CD14-positive monocyte (primary cell): ENCODE measurements at regions not wholly inside any gene's neighbourhood (a gene's known extent, or its start where the extent isn't known, plus 50 kb on each side); places are given as distances from the start of the nearest gene placed in this dataset.

Experiments used
- DNase-seq, 3 donors: peaks; one replicate each; pipeline ENCODE4 v3.0.0-alpha.2; 2011 to 2022
- H2AFZ ChIP-seq: 2 replicates; pipeline ENCODE4 v1.6.0; 2012; ENCODE audit warnings: mild to moderate bottlenecking, low read depth, low read length, inconsistent platforms; ENCODE audit not compliant: insufficient read depth, poor library complexity, severe bottlenecking
- H3K27ac ChIP-seq, 2 donors: 1 replicate in 1 of 2; 2 replicates in 1 of 2; pipeline ENCODE4 v1.5.1; 2012 to 2013; ENCODE audit warnings: low read length in 2 of 2, control low read depth in 1 of 2, inconsistent platforms in 1 of 2, low read depth in 1 of 2, mild to moderate bottlenecking in 1 of 2
- H3K27me3 ChIP-seq, 2 donors: one replicate each; pipeline versions ENCODE4 v1.6.0 to v1.6.1; 2011 to 2013; ENCODE audit warnings: low read length in 2 of 2; ENCODE audit not compliant: control insufficient read depth in 2 of 2, insufficient read depth in 2 of 2
- H3K36me3 ChIP-seq, 2 donors: replicated peaks in 1 of 2; 1 replicate in 1 of 2; 2 replicates in 1 of 2; pipeline versions ENCODE4 v1.5.1 to v1.6.1; 2012 to 2013; ENCODE audit warnings: low read length in 2 of 2, control low read depth in 1 of 2, inconsistent platforms in 1 of 2, mild to moderate bottlenecking in 1 of 2; ENCODE audit not compliant: insufficient read depth in 2 of 2, control insufficient read depth in 1 of 2
- H3K4me1 ChIP-seq, 2 donors: 1 replicate in 1 of 2; 2 replicates in 1 of 2; pipeline versions ENCODE4 v1.5.1 to v1.6.1; 2012 to 2013; ENCODE audit warnings: low read length in 2 of 2, control low read depth in 1 of 2, inconsistent platforms in 1 of 2, mild to moderate bottlenecking in 1 of 2, moderate library complexity in 1 of 2; ENCODE audit not compliant: insufficient read depth in 2 of 2, control insufficient read depth in 1 of 2
- H3K4me2 ChIP-seq: replicated peaks from 2 replicates; pipeline ENCODE3; 2012; ENCODE audit warnings: low read length, moderate library complexity, mild to moderate bottlenecking; ENCODE audit not compliant: poor library complexity, severe bottlenecking; ENCODE audit errors: extremely low read depth
- H3K4me3 ChIP-seq, 3 experiments: fragments of 200-600 bp in 1 of 3; sonication (generic) in 1 of 3; replicated peaks in 1 of 3; 1 replicate in 2 of 3; 2 replicates in 1 of 3; pipeline ENCODE4 v1.5.1; 2011 to 2013; ENCODE audit warnings: low read length in 3 of 3, mild to moderate bottlenecking in 3 of 3, control low read depth in 2 of 3, low read depth in 2 of 3, inconsistent platforms in 1 of 3, moderate library complexity in 1 of 3
- H3K79me2 ChIP-seq: 2 replicates; pipeline ENCODE4 v1.6.0; 2012; ENCODE audit warnings: mild to moderate bottlenecking, control low read depth, inconsistent platforms, low read length, moderate library complexity; ENCODE audit not compliant: insufficient read depth
- H3K9ac ChIP-seq: 2 replicates; pipeline ENCODE4 v1.6.0; 2017; ENCODE audit warnings: low read length, mild to moderate bottlenecking; ENCODE audit not compliant: insufficient read depth, poor library complexity, severe bottlenecking
- H3K9me3 ChIP-seq, 2 donors: replicated peaks in 1 of 2; 1 replicate in 1 of 2; 2 replicates in 1 of 2; pipeline versions ENCODE4 v1.5.1 to v1.6.1; 2012 to 2013; ENCODE audit warnings: low read length in 2 of 2, control low read depth in 1 of 2; ENCODE audit not compliant: control insufficient read depth in 1 of 2, insufficient read depth in 1 of 2
- H4K20me1 ChIP-seq: 2 replicates; pipeline ENCODE4 v1.6.0; 2012; ENCODE audit warnings: mild to moderate bottlenecking, low read length, control low read depth, moderate library complexity; ENCODE audit not compliant: insufficient read depth
- H3K27ac Mint-ChIP-seq, 7 donors: one replicate each; pipeline ENCODE4 v1.8.0; 2020; ENCODE audit warnings: mild to moderate bottlenecking in 7 of 7, mixed read lengths in 7 of 7, moderate library complexity in 6 of 7, inconsistent platforms in 2 of 7
- H3K27me3 Mint-ChIP-seq, 3 donors: one replicate each; pipeline ENCODE4 v1.8.0; 2021 to 2022; ENCODE audit warnings: low read depth in 3 of 3, mild to moderate bottlenecking in 3 of 3, mixed read lengths in 3 of 3, moderate library complexity in 3 of 3, inconsistent platforms in 1 of 3
- H3K36me3 Mint-ChIP-seq, 2 donors: one replicate each; pipeline ENCODE4 v1.8.0; 2020; ENCODE audit warnings: mixed read lengths in 2 of 2, inconsistent platforms in 1 of 2, mild to moderate bottlenecking in 1 of 2
- H3K4me1 Mint-ChIP-seq: one replicate; pipeline ENCODE4 v1.8.0; 2020; ENCODE audit warnings: mild to moderate bottlenecking, mixed read lengths
- H3K4me3 Mint-ChIP-seq, 2 donors: one replicate each; pipeline ENCODE4 v1.8.0; 2020; ENCODE audit warnings: mild to moderate bottlenecking in 2 of 2, mixed read lengths in 2 of 2, moderate library complexity in 1 of 2
- H3K9me3 Mint-ChIP-seq, 7 donors: one replicate each; pipeline ENCODE4 v1.8.0; 2020 to 2022; ENCODE audit warnings: mixed read lengths in 7 of 7, mild to moderate bottlenecking in 6 of 7, moderate library complexity in 6 of 7, inconsistent platforms in 2 of 7
- CTCF ChIP-seq: fragments of 200-600 bp; IDR thresholded peaks from one replicate; pipeline ENCODE4 v1.8.0; 2022; ENCODE audit warnings: antibody characterized with exemption, mild to moderate bottlenecking
- WGBS: methylation state at CpG from one replicate; pipeline ENCODE4 v1.1.5; 2013; ENCODE audit warnings: missing lambda C conversion rate; ENCODE audit not compliant: insufficient coverage; 5-methylcytosine and 5-hydroxymethylcytosine counted together
- intact Hi-C, 2 donors: fragments of 100-400 bp; cut with micrococcal nuclease; formaldehyde crosslinking; loops; one replicate each; pipeline versions ENCODE4 v1.15.0 to v1.15.1; 2023

GRCh38 chr6:126531286-126531685, 191.4 kb downstream of the CENPW start:
- H4K20me1 ChIP-seq, result no peaks in the 10 kb centered on the region
- H3K27ac ChIP-seq, result no peak overlapping the region
- H3K4me1 ChIP-seq, result no peaks in the 10 kb centered on the region
- no peaks in the 10 kb centered on the region for H3K79me2 ChIP-seq
- Mint-ChIP-seq H3K27me3 (peaks cover 0 to 2% (median 2%) of the 10 kb centered on the region in 3 donors), H3K36me3 (no peaks in the 10 kb centered on the region), H3K4me3 (no peak overlapping the region), H3K4me1 (no peaks in the 10 kb centered on the region), H3K27ac (no peak overlapping the region), H3K9me3 (no peaks in the 10 kb centered on the region)
- no peaks in the 10 kb centered on the region for H3K36me3 ChIP-seq
- H3K9me3 ChIP-seq, result no peaks in the 10 kb centered on the region
- no peak for DNase-seq
- H2AFZ ChIP-seq, result no peak overlapping the region
- no peak for TF ChIP-seq CTCF
- H3K27me3 ChIP-seq, result no peaks in the 10 kb centered on the region
- no peak overlapping the region for H3K9ac ChIP-seq
- intact Hi-C loops, result no loop called here
- H3K4me2 ChIP-seq, result no peak overlapping the region
- no peak overlapping the region for H3K4me3 ChIP-seq

GRCh38 chr6:126531840-126532239, 191.9 kb downstream of the CENPW start:
- peaks cover 0 to under 1% (median 0%) of the 10 kb centered on the region in 3 donors for H3K27me3 Mint-ChIP-seq
- H3K27ac Mint-ChIP-seq, result no peak overlapping the region
- no peak overlapping the region for H3K4me3 Mint-ChIP-seq
- Histone ChIP-seq H3K9ac (no peak overlapping the region), H3K9me3 (no peaks in the 10 kb centered on the region), H3K4me3 (no peak overlapping the region), H3K4me2 (no peak overlapping the region), H3K27me3 (no peaks in the 10 kb centered on the region), H4K20me1 (no peaks in the 10 kb centered on the region), H2AFZ (no peak overlapping the region), H3K4me1 (no peaks in the 10 kb centered on the region), H3K27ac (no peak overlapping the region), H3K79me2 (no peaks in the 10 kb centered on the region), H3K36me3 (no peaks in the 10 kb centered on the region)
- intact Hi-C loops, result no loop called here
- H3K9me3 Mint-ChIP-seq, result no peaks in the 10 kb centered on the region
- WGBS, result 80% methylated on average over 1 of the region's 1 CpG
- no peaks in the 10 kb centered on the region for H3K4me1 Mint-ChIP-seq
- no peaks in the 10 kb centered on the region for H3K36me3 Mint-ChIP-seq
- no peak for DNase-seq
- no peak for TF ChIP-seq CTCF
